ENCODE measurements at regions not wholly inside any gene's neighbourhood (a gene's known extent, or its start where the extent isn't known, plus 50 kb on each side); places are given as distances from the start of the nearest gene placed in this dataset. TPM values are rescaled to one million over a fixed set of nuclear protein-coding genes. Genes with fewer than 3 reads are reported as not detected.

Small RNAs in the stretch of these regions (small RNA-seq; reads per million reads assigned to genes)
- not detected for gene AC018645.1 (ENCODE audit: low replicate concordance)
- not detected for gene MIR550A2 (ENCODE audit: low replicate concordance)
- not detected for gene RF00322 (ENCODE audit: low replicate concordance)
